ENCODE measurements at regions not wholly inside any gene's neighbourhood (a gene's known extent, or its start where the extent isn't known, plus 50 kb on each side); places are given as distances from the start of the nearest gene placed in this dataset.
"Not testable (repeated sequence)": the region's sequence is repeated elsewhere in the genome, so short reads cannot be mapped to it uniquely, and the experiment has no call there.

DNA sequence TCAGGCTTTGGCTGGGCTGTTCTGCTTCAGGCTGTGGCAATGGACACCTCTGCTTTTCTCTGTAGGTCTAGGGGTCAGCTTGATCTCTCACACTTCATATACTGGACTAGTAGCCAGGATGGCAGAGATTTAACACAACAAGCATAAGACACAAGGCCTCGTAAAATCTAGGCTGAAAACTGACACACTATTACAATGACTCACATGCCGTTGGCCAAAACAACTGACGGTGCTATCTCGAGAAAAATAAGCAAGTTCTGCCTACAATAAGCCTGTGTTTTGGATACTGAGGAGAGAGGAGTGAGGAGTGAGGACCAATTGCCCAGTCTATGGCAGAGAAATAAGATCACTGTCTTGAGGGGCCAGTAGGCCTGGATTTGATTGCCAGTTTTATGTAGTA is 840.7 kb upstream of the ADAMTS5 start:
- no peak for DNase-seq (ENCODE audit: low read depth in 2 of 2, low spot score in 1 of 2)

GRCh38 chr21:27806281-27806680 is 839.4 kb upstream of the ADAMTS5 start:
- no peak for DNase-seq (ENCODE audit: low read depth in 2 of 2, low spot score in 1 of 2)

DNA sequence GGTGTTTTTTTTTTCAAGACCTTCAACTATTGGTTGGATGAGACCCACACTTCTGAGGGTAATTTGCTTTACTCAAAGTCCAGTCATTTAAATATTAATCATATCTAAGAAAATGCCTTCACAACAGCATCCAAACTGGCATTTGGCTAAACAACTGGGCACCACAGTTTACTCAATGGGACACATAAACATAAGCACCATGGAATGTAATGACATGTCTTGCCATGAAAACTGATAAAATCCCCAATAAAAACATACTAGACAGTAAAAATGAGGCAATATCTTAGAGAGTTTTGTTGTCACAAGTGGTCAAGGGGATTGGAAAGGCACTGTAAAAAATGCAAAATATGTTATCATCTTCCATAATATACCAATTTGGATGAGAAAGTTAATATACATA is 838.8 kb upstream of the ADAMTS5 start:
- no peak for DNase-seq (ENCODE audit: low read depth in 2 of 2, low spot score in 1 of 2)

DNA sequence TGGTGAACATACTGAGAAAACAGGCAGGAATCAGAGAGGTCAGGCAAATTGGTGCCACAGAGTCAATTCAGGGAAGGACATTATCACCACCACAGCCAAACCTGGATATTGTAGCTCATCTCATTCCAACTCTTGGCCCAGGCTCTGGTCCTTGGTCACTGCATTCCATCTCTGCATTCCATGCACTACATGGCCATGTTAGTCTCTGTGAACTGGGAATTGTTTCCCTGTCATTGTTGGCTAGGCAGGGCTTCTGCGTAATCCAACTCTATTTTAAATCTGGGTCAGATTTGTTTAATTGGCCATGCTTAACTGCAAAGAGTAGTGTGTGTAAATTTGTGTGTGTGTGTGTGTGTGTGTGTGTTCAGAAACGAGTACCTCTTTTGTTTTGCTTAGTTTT is 837.6 kb upstream of the ADAMTS5 start:
- DNase-seq (ENCODE audit: low read depth in 2 of 2, low spot score in 1 of 2) = no peak

DNA sequence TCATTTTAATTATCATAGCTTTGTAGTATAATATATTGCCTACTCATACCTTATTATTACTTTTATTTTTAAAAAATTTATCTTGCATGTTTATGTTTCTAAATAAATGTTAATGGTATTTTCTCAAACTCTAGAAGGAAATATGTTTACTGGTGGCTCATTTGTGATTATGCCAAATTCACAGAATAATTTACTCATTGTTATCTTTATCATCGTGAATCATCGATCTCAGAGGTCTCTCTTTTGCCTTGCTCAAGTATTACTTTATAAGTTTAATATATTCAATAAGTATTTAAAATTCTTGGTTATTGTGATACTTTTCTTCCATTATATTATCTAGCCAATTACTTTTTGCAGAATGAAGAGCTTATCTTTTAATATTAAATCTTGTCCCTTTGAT is 836.7 kb upstream of the ADAMTS5 start:
- DNase-seq (ENCODE audit: low read depth in 2 of 2, low spot score in 1 of 2) = no peak

DNA sequence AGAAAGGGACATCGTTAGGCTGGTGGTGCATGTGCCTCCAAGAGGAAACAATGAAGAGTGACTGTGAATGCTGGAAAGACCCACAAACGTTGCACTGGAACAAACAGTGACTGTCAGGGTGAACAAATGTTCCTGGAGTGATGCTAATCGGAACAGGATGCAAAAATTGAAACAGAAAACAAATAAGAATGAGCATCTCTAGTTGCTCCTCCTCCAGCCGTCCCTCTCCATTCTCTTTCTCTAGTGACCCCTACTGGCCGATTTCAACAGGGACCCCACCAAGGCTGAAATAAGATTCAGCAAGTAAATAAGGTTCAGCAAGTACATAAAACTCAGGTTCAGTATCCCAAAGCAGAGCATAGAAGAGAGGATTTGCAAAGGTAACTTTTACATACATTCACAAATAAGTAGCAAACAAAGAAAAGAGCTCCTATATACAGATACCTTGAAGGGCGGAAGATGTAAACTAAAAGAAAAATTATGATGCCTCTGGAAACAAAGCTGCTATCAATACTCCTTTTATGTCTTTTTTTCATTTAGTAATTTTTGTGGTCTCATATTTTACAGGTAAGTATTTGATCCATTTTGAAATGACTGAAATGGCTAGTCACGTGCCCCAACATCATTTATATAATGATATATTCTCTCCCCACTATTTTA is 836.1 kb upstream of the ADAMTS5 start:
- DNase-seq (ENCODE audit: low read depth in 2 of 2, low spot score in 1 of 2) = no peak

- no peak for DNase-seq (ENCODE audit: low read depth in 2 of 2, low spot score in 1 of 2)
Observed at GRCh38 chr21:27799861-27800260, 833.0 kb upstream of the ADAMTS5 start.

DNA sequence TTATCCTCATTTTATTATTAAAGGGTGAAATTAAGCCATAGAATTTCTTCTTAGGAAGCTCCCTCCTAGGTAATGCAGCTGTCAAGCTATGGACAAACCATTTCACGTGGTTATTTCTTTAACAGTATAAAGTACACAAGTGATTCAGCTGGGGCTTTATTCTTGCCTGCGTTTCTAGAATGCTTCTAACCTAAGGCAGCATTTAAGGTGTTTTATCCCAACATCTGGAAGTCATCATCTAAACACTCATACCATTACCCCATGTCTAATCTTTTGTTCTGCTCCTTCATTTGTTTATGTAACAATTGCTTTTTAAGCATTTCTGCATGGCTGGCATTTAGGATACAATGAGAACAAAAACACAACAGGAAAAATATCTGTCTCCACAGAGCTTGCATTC is 829.2 kb upstream of the ADAMTS5 start:
- DNase-seq (ENCODE audit: low read depth in 2 of 2, low spot score in 1 of 2) = no peak

GRCh38 chr21:27795418-27795817 is 828.5 kb upstream of the ADAMTS5 start:
- no peak for DNase-seq (ENCODE audit: low read depth in 2 of 2, low spot score in 1 of 2)

- DNase-seq (ENCODE audit: low read depth in 2 of 2, low spot score in 1 of 2) = no peak
Observed at GRCh38 chr21:27793901-27794300, 827.0 kb upstream of the ADAMTS5 start.

GRCh38 chr21:27787046-27787445 is 820.2 kb upstream of the ADAMTS5 start:
- no peak for DNase-seq (ENCODE audit: low read depth in 2 of 2, low spot score in 1 of 2)

DNA sequence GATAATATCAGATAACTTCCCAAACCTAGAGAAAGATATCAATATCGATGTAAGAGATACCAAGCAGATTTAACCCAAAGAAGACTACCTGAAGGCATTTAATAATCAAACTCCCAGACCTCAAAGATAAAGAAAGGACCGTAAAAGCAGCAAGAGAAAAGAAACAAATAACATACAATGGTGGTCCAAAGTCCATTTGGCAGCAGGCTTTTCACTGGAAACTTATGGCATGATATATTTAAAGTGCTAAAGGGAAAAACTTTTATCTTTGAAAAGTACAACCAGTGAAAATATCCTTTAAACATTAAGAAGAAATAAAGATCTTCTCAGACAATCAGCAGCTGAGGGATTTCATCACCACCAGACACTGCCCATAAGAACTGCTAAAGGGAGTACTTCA is 812.7 kb upstream of the ADAMTS5 start:
- no peak for DNase-seq (ENCODE audit: low read depth in 2 of 2, low spot score in 1 of 2)

DNA sequence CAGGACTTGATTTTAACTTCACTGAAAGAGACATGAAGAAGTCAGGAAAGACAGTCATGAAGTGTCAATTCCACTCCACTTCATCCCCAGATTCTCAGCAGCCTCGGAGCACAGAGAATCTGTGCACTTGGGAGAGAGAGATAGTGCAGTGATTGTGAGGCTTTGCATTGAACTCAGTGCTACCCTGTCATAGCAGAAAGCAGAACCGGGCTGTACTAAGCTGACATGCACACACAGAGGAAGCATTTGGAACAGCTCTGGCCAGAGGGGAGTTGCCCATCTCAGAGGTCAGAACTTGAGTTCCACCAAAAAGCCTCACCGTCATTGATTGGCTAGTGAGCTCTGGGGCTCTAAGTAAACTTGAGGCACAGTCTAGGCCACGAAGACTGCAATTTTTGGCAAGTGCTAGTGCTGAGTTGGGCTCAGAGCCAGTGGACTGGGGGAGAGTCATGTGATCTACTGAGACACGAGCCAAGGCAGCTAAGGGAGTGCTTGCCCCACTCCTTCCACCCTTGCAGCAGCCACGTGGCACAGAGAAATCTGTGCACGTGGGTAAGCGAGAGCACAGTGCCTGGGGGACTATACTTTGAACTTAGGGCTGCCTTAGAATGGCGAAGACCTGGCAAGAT is 810.2 kb upstream of the ADAMTS5 start:
- DNase-seq (ENCODE audit: low read depth in 2 of 2, low spot score in 1 of 2) = no peak

- no peak for DNase-seq (ENCODE audit: low read depth in 2 of 2, low spot score in 1 of 2)
Observed at GRCh38 chr21:27772816-27773215, 805.9 kb upstream of the ADAMTS5 start.

DNA sequence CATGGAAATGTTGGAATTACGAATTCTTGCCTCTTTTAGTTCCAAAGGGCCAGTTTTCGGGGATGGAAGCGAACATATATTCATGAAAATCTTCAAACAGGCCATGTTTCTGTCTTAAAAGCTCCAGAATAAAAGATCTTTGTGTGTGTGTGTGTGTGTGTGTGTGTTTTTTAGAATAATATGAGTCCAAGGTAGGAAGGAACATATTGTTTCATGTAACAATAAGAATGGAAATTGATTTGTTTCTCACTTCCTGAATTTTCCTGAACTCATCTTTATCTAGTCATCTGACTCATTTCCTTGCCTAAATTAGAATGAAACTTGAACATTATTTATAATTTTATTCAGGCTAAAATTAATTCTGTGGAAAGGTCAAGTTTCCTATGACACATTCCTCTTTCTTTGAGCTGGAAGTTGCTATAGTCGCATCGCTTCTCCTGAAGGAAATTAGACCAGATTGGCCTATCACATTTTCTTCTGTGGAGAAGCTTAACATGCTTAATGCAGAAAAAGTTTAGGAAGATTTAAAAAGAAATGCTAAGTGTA is 805.1 kb upstream of the ADAMTS5 start:
- DNase-seq (ENCODE audit: low read depth in 2 of 2, low spot score in 1 of 2) = no peak

DNA sequence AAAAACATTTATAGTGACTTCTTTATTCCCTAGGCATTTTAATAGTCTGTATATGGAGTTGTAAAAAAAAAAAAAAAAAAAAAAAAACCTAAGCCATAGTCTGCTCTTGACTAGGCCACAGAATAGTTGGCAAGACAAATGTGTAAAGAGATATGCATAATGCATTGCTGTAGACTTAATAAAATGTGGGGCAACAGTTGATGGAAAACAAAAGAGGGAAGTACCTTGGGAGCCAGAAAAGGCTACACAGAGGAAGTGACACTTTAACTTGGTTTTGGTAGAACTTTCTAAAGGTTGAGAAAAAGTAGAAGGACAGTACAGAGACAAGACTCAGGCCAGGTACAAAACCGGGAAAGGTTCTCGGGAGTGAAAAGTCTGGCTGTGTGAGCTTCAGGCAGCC is 802.9 kb upstream of the ADAMTS5 start:
- no peak for DNase-seq (ENCODE audit: low read depth in 2 of 2, low spot score in 1 of 2)

GRCh38 chr21:27768046-27768637 is 801.3 kb upstream of the ADAMTS5 start:
- not testable (repeated sequence) for DNase-seq (ENCODE audit: low read depth in 2 of 2, low spot score in 1 of 2)

GRCh38 chr21:27764056-27764455 is 797.2 kb upstream of the ADAMTS5 start:
- DNase-seq (ENCODE audit: low read depth in 2 of 2, low spot score in 1 of 2) = no peak

- DNase-seq (ENCODE audit: low read depth in 2 of 2, low spot score in 1 of 2) = no peak
Observed at GRCh38 chr21:27761623-27762022, 794.7 kb upstream of the ADAMTS5 start.

DNA sequence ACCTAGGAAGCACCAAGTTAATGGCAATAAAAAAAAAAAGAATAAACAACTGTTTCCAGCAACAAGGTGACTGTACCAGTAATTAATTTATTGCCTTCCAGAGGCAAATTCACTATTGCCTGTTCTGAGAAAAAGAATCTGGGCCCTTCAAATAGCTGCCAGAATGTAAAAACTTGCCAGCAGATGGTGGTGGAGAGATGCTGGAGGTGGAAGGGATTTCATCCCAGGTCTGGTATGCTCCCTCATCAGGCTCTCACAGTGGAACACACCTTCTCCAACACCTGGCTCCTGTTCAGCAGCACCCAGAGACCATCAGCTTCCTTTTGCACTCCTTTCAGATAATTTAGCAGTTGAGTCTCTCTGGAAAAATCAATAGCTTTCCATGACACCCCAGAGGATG is 792.9 kb upstream of the ADAMTS5 start:
- no peak for DNase-seq (ENCODE audit: low read depth in 2 of 2, low spot score in 1 of 2)

GRCh38 chr21:27759091-27759659 is 792.3 kb upstream of the ADAMTS5 start:
- DNase-seq (ENCODE audit: low read depth in 2 of 2, low spot score in 1 of 2) = no peak

DNA sequence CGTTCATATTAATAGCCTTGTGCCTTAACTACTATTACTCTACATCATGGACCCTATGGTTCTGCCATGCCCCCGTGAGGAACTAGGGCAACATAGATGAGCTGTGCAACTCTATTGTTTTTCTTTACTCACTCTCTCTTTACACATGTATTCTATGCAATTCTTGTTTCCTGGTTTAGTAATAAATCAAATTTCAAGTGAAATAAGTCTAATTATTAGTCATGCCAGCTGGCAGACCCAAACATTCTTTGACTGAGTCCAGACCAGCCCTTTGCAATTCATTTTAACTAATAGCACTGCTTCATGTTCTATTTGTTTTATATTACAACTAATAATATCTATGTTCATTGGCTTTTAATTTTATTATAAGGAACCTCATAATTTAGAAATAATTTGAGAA is 789.3 kb upstream of the ADAMTS5 start:
- no peak for DNase-seq (ENCODE audit: low read depth in 2 of 2, low spot score in 1 of 2)
